IPS-NIHi7 (cell line): ENCODE measurements at regions not wholly inside any gene's neighbourhood (a gene's known extent, or its start where the extent isn't known, plus 50 kb on each side); places are given as distances from the start of the nearest gene placed in this dataset.

Experiments
- DNase-seq: peaks from one replicate; pipeline ENCODE4 v3.0.0; 2012; ENCODE audit warnings: mixed read lengths; ENCODE audit errors: extremely low spot score

- no peak for DNase-seq
Measured at GRCh38 chr11:70725739-70726138, 327.4 kb downstream of the CTTN start.

GRCh38 chr11:70727021-70727420 lies 328.7 kb downstream of the CTTN start:
- DNase-seq, result no peak

GRCh38 chr11:70727899-70728620 lies 329.7 kb downstream of the CTTN start:
- no peak for DNase-seq

- DNase-seq, result no peak
Measured at GRCh38 chr11:70729949-70730348, 331.6 kb downstream of the CTTN start.

GRCh38 chr11:70730411-70730810 lies 332.1 kb downstream of the CTTN start:
- DNase-seq, result no peak

GRCh38 chr11:70731271-70732022 lies 333.1 kb downstream of the CTTN start:
- no peak for DNase-seq

GRCh38 chr11:70732023-70732880 lies 333.9 kb downstream of the CTTN start:
- DNase-seq, result no peak

- DNase-seq, result no peak
Measured at GRCh38 chr11:70732881-70733196, 334.5 kb downstream of the CTTN start.

GRCh38 chr11:70733327-70734325 lies 335.3 kb downstream of the CTTN start:
- no peak for DNase-seq

- DNase-seq, result no peak
Measured at GRCh38 chr11:70734379-70734778, 336.1 kb downstream of the CTTN start.

- no peak for DNase-seq
Measured at GRCh38 chr11:70734911-70735310, 336.6 kb downstream of the CTTN start.

GRCh38 chr11:70735976-70736375 lies 337.6 kb downstream of the CTTN start:
- no peak for DNase-seq

GRCh38 chr11:70736461-70736860 lies 338.1 kb downstream of the CTTN start:
- DNase-seq, result no peak

- DNase-seq, result no peak
Measured at GRCh38 chr11:70736937-70737640, 338.8 kb downstream of the CTTN start.

GRCh38 chr11:70737816-70738630 lies 339.7 kb downstream of the CTTN start:
- no peak for DNase-seq

- no peak for DNase-seq
Measured at GRCh38 chr11:70738661-70739060, 340.3 kb downstream of the CTTN start.

- no peak for DNase-seq
Measured at GRCh38 chr11:70739091-70739490, 340.8 kb downstream of the CTTN start.

- no peak for DNase-seq
Measured at GRCh38 chr11:70739811-70740487, 341.6 kb downstream of the CTTN start.

GRCh38 chr11:70740488-70740851 lies 342.1 kb downstream of the CTTN start:
- DNase-seq, result no peak
